ENCODE measurements at regions not wholly inside any gene's neighbourhood (a gene's known extent, or its start where the extent isn't known, plus 50 kb on each side); places are given as distances from the start of the nearest gene placed in this dataset.

DNA sequence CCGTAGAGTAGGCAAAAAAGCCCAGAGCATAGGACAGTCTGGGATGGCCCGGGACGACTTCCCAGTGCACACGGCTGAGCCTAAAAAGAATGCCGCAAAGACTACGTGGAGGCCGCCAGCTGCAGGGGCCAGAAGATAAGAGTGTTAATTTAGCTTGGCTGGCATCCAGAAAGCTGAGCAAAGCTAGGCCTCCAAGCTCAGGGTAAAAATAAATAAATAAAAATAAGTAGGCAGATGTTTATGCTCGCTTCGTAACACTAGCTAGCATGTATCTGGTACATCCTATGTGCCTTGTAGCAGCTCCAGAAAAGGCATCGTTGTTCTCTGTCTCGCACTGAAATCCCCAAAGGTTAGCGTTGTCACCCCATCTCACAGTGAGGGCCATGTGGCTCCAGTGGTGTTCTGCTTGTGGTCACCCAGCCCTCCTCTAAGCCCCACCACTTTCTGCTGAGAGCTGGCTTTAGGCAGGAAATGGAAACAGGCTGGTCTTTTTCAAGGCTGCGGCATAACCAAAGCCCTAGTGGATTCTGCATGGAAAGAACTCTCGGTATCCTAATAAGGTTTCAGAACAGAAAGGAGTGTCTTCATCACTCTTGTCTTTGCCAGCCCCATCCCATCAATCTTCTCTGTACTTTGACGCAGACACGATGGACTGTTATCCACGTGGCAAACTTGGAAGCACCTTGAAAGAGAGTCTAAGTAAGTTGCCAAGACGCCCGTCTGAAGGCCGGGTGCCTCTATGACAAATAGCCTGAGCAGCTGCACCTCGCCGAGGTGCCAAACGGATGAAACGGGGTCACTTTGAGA, 58.1 kb upstream of the MEF2A start:
- peak; percentile 85 for DNase-seq (ENCODE audit: low spot score)
- TF ChIP-seq, protein P1, sequence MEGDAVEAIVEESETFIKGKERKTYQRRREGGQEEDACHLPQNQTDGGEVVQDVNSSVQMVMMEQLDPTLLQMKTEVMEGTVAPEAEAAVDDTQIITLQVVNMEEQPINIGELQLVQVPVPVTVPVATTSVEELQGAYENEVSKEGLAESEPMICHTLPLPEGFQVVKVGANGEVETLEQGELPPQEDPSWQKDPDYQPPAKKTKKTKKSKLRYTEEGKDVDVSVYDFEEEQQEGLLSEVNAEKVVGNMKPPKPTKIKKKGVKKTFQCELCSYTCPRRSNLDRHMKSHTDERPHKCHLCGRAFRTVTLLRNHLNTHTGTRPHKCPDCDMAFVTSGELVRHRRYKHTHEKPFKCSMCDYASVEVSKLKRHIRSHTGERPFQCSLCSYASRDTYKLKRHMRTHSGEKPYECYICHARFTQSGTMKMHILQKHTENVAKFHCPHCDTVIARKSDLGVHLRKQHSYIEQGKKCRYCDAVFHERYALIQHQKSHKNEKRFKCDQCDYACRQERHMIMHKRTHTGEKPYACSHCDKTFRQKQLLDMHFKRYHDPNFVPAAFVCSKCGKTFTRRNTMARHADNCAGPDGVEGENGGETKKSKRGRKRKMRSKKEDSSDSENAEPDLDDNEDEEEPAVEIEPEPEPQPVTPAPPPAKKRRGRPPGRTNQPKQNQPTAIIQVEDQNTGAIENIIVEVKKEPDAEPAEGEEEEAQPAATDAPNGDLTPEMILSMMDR (IDR thresholded peaks at IDR 0.05), result no peak
- no peaks in the 10 kb centered on the region for H3K9me3 ChIP-seq
- H3K4me1 ChIP-seq, result peaks cover 0 to 68% of the 10 kb centered on the region in 2 donors
- no peaks in the 10 kb centered on the region for H3K27me3 ChIP-seq
- peak overlapping the region; percentile 82 to 90 for H3K27ac ChIP-seq
- no peaks in the 10 kb centered on the region for H3K36me3 ChIP-seq
- peak overlapping the region in 1 of 2 donors; percentile 7 for H3K4me3 ChIP-seq

DNA sequence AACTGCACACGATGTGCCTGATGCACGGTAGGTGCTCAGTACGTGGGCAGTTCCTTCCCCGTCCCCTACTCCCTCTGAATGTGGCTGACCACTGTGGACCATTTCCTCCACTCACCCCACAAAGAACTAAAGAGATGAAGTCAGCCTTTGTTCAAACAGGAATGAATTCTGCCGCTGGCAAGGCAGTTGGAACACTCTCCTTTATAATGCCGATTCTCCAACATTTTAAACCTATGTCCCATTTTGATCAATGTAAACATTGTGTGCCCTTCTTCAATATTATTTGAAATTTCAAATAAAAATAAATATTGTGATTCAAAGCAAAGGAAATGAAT, 57.5 kb upstream of the MEF2A start:
- Histone ChIP-seq H3K27ac (peak overlapping the region; percentile 82 to 90), H3K27me3 (no peaks in the 10 kb centered on the region), H3K36me3 (no peaks in the 10 kb centered on the region), H3K9me3 (no peaks in the 10 kb centered on the region), H3K4me3 (no peak overlapping the region), H3K4me1 (peaks cover 0 to 68% of the 10 kb centered on the region in 2 donors)
- TF ChIP-seq, protein P1 (IDR thresholded peaks at IDR 0.05), result no peak
- no peak for DNase-seq (ENCODE audit: low spot score)

DNA sequence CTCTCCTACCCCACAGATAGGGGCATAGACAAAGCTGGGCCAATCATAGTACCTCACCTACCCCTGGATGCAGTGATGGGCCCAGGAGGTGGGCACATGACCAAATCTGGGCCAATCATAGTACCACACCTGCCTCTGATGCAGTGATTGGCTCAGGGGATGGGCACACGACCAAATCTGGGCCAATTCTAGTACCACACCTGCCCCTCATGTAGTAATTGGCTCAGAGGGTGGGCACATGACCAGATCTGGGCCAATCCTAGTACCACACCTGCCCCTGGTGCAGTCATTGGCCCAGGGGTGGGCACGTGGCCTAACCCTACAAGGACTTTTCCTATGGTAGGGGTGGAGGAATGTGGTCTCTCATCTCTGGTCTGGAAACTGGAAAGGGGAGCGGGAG, 56.9 kb upstream of the MEF2A start:
- Histone ChIP-seq H3K4me1 (peaks cover 0 to 62% of the 10 kb centered on the region in 2 donors), H3K36me3 (no peaks in the 10 kb centered on the region)

DNA sequence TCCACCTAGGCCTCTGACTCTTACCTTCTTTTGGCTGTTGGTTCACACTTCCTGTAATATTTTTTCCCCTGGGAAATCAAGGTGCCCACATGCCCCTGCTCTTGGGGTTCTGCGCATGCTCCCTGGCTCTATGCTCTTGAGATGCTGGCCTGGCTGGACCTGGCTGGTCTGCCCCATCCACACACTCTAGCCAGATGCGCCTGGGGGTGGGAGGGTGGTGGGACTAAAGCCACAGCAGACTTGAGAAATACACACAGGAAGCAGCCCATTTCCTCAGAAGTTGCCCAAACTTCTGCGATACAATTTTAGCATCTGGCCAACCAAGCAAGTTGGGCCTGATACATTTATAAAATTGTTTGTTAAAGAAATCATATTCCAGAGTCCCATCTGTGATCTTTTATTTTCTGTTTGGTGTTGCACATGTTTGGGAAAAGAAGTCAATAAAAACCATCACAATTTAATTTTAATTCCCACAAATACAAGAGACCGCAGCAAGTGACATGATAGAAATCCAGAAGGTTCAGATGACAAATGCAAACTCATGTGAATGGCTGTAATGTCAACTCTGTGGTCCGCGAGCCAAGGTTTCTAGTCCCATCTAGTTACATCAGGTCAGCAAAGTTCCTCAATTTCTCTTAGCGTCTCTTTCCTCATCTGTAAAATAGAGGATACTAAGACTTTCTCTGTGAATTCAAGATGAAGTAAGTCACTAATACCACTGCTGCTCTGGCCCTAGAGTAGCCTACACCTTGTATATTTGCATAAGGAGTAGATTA, 55.9 kb upstream of the MEF2A start:
- H3K36me3 ChIP-seq, result no peaks in the 10 kb centered on the region
- no peak for DNase-seq (ENCODE audit: low spot score)
- peak overlapping the region in 1 of 2 donors; percentile 15 for H3K27ac ChIP-seq
- no peaks in the 10 kb centered on the region for H3K9me3 ChIP-seq
- TF ChIP-seq, protein P1 (IDR thresholded peaks at IDR 0.05), result no peak
- peaks cover 0 to 54% of the 10 kb centered on the region in 2 donors for H3K4me1 ChIP-seq
- H3K4me3 ChIP-seq, result no peak overlapping the region
- H3K27me3 ChIP-seq, result no peaks in the 10 kb centered on the region

More for the DNA sequence above, 56.9 kb upstream of the MEF2A start:
- Histone ChIP-seq H3K27ac (peak overlapping the region; percentile 82 to 90), H3K4me3 (no peak overlapping the region), H3K9me3 (no peaks in the 10 kb centered on the region), H3K27me3 (no peaks in the 10 kb centered on the region)
- no peak for DNase-seq (ENCODE audit: low spot score)
- TF ChIP-seq, protein P1 (IDR thresholded peaks at IDR 0.05), result no peak

DNA sequence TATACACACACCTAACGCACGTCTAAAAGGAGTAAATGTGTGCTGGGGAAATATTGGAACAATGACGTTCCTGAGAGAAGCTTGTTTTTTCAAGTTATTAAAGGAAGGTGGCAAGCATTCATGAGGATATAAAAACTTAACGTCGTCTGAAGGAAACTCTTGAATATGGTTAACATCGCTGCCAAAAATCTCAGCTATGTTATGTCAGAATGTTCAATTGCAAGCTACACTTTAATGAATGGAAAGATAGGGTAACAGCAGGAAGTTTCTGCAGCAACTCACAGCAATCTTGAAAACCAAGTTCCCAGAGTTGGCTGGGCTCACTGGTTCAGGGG, 54.3 kb upstream of the MEF2A start:
- H3K36me3 ChIP-seq, result no peaks in the 10 kb centered on the region
- no peaks in the 10 kb centered on the region for H3K27me3 ChIP-seq
- H3K9me3 ChIP-seq, result no peaks in the 10 kb centered on the region
- peak overlapping the region in 1 of 2 donors; percentile 10 for H3K4me3 ChIP-seq
- no peak for DNase-seq (ENCODE audit: low spot score)
- H3K27ac ChIP-seq, result peak overlapping the region; percentile 74 to 89
- H3K4me1 ChIP-seq, result peaks cover 0 to 45% of the 10 kb centered on the region in 2 donors
- TF ChIP-seq, protein P1 (IDR thresholded peaks at IDR 0.05), result no peak
